AG08395 (cell line): ENCODE measurements at regions not wholly inside any gene's neighbourhood (a gene's known extent, or its start where the extent isn't known, plus 50 kb on each side); places are given as distances from the start of the nearest gene placed in this dataset.
"Not testable (repeated sequence)": the region's sequence is repeated elsewhere in the genome, so short reads cannot be mapped to it uniquely, and the experiment has no call there.

Source experiments
- DNase-seq: peaks from one replicate; pipeline ENCODE4 v3.0.0; 2012; ENCODE audit warnings: mixed read lengths, low spot score

GRCh38 chr1:114032271-114033215, 53.3 kb downstream of the OLFML3 start:
- DNase-seq: peak; percentile 88

GRCh38 chr1:114033216-114033706, 54.0 kb downstream of the OLFML3 start:
- DNase-seq: peak; percentile 26

DNA sequence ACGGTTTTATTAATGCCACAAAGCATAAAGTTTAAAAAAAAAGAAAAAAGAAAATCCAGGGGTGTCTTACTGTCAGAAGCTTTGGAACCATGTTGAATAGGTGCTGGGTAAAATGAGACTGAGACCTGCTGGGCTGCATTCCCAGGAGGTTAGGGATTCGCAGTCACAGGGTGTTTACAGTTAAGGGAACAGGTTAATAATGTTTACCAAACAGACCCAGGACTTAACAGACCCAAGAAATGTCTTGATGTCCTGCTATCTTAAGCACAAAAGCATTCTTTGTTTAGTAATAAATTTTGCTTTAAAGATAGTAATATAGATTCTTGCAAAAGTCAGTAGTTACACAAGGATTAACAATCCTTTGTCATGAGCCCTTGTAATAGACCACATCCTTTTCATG, 54.7 kb downstream of the OLFML3 start:
- no peak for DNase-seq

DNA sequence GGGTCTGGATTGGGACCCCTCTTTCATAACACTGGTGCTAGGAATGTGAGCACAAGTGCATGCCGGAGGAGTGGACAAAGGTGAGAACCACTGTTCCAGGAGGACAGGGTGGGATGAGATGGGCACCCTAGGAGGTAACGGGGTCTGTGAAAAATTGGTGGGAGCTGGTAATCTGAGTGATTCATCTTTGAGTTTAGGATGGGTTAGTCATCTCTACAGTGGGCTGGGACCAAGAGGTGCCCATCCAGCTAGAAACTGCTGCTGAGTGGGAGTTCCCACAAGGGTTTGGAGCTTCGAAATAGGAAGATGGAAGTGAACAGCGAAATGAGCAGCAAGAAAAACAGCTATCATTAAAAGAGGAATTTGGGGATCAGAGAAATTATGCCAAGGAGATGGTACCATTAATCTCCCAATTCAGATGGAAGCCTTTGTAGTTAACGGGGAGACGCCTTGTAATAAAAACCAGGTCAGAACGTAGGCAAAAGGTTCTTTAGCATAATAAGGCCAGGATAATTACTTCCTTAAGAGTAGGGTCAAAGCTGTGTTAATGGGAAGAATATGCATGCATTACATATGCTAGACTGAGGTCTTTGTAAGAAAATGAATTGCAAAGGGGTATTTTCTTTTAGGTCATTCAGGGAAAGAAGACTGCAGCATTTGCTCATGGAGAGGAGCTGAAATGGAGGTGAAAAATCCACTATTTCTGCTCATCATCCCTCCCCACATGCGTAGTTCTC, 55.5 kb downstream of the OLFML3 start:
- no peak for DNase-seq

DNA sequence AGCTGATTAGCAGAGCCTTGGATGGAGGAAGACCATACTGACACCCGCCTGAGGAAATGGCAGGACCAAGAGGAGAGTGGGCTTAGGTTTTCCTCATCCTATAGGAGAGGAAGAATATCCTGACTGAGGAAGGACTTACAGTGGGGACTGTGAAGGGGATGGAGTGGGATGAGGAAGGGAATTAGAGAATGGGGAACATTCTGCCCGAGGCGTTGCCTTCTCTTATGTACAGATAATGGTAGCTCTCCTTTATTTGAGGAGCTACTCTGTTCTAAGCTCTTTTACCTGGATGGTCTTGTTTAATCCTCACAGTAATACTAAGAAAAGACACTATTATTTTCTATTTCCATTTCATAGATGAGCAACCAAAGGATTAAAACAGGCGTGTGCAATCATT, 56.0 kb downstream of the OLFML3 start:
- DNase-seq: no peak

DNA sequence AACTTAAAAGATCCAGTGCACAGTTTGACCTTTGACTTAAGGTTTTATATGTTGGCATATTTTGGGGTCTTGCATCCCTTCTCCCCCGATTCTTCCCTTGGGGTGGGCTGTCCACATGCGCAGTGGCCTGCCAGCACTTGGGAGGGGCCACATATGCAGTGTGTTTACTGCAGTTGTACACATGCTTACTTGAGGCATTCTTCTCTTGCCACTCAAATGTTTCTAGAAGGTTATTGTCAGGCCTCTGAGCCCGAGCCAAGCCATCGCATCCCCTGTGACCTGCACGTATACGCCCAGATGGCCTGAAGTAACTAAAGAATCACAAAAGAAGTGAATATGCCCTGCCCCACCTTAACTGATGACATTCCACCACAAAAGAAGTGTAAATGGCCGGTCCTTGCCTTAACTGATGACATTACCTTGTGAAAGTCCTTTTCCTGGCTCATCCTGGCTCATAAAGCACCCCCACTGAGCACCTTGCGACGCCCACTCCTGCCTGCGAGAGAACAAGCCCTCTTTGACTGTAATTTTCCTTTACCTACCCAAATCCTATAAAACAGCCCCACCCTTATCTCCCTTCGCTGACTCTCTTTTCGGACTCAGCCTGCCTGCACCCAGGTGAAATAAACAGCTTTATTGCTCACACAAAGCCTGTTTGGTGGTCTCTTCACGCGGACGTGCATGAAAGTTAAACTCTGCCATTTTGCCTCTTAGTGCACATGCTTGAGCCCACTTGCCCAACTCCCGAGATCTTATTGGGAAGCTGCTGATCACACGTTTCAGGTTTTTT, 57.8 kb downstream of the OLFML3 start:
- not testable (repeated sequence) for DNase-seq

GRCh38 chr1:114037631-114037890, 58.3 kb downstream of the OLFML3 start:
- no peak for DNase-seq

- DNase-seq: no peak
Observed at GRCh38 chr1:114037962-114038816, 58.9 kb downstream of the OLFML3 start.
